ENCODE measurements at regions not wholly inside any gene's neighbourhood (a gene's known extent, or its start where the extent isn't known, plus 50 kb on each side); places are given as distances from the start of the nearest gene placed in this dataset.
A peak's percentile ranks its signal among the peaks of the same experiment; 100 is the strongest.
"Not testable (repeated sequence)": the region's sequence is repeated elsewhere in the genome, so short reads cannot be mapped to it uniquely, and the experiment has no call there.

GRCh38 chr14:106662936-106663550 lies 1136.7 kb downstream of the TMEM121 start:
- no peak for FAIRE-seq

- FAIRE-seq: not testable (repeated sequence)
Measured at GRCh38 chr14:106663805-106664410, 1137.5 kb downstream of the TMEM121 start.

GRCh38 chr14:106665814-106666213 lies 1139.4 kb downstream of the TMEM121 start:
- no peak for FAIRE-seq

GRCh38 chr14:106666341-106666740 lies 1140.0 kb downstream of the TMEM121 start:
- no peak for FAIRE-seq

GRCh38 chr14:106670011-106670410 lies 1143.6 kb downstream of the TMEM121 start:
- no peak for FAIRE-seq

GRCh38 chr14:106674093-106674492 lies 1147.7 kb downstream of the TMEM121 start:
- FAIRE-seq: not testable (repeated sequence)

- FAIRE-seq: not testable (repeated sequence)
Measured at GRCh38 chr14:106674509-106675125, 1148.2 kb downstream of the TMEM121 start.

GRCh38 chr14:106675716-106676115 lies 1149.3 kb downstream of the TMEM121 start:
- not testable (repeated sequence) for FAIRE-seq

- no peak for FAIRE-seq
Measured at GRCh38 chr14:106679776-106680175, 1153.4 kb downstream of the TMEM121 start.

- no peak for FAIRE-seq
Measured at GRCh38 chr14:106681161-106681560, 1154.8 kb downstream of the TMEM121 start.

- FAIRE-seq: peak; percentile 54
Measured at GRCh38 chr14:106681568-106681967, 1155.2 kb downstream of the TMEM121 start.

- no peak for FAIRE-seq
Measured at GRCh38 chr14:106683631-106684030, 1157.2 kb downstream of the TMEM121 start.

- no peak for FAIRE-seq
Measured at GRCh38 chr14:106686533-106686932, 1160.2 kb downstream of the TMEM121 start.

- no peak for FAIRE-seq
Measured at GRCh38 chr14:106690333-106690891, 1164.0 kb downstream of the TMEM121 start.

- FAIRE-seq: no peak
Measured at GRCh38 chr14:106691601-106692291, 1165.4 kb downstream of the TMEM121 start.

- no peak for FAIRE-seq
Measured at GRCh38 chr14:106694638-106695393, 1168.4 kb downstream of the TMEM121 start.

GRCh38 chr14:106698620-106699267 lies 1172.4 kb downstream of the TMEM121 start:
- FAIRE-seq: not testable (repeated sequence)

GRCh38 chr14:106703651-106704050 lies 1177.3 kb downstream of the TMEM121 start:
- not testable (repeated sequence) for FAIRE-seq

GRCh38 chr14:106706488-106706887 lies 1180.1 kb downstream of the TMEM121 start:
- FAIRE-seq: not testable (repeated sequence)

GRCh38 chr14:106710187-106710586 lies 1183.8 kb downstream of the TMEM121 start:
- FAIRE-seq: not testable (repeated sequence)

- not testable (repeated sequence) for FAIRE-seq
Measured at GRCh38 chr14:106712513-106712912, 1186.1 kb downstream of the TMEM121 start.

Data from A204.1 (cell line).